MM.1S (cell line): ENCODE measurements at regions not wholly inside any gene's neighbourhood (a gene's known extent, or its start where the extent isn't known, plus 50 kb on each side); places are given as distances from the start of the nearest gene placed in this dataset.
A peak's percentile ranks its signal among the peaks of the same experiment; 100 is the strongest.

Experiments used
- DNase-seq: peaks from one replicate; pipeline ENCODE4 v3.0.0-alpha.2; 2015
- H2AFZ ChIP-seq: fragments of 300-600 bp; sonication (generic); 2 replicates; pipeline ENCODE4 v1.6.0; 2016; ENCODE audit warnings: antibody characterized with exemption, low read length
- H3F3A ChIP-seq: fragments of 300-600 bp; sonication (generic); 2 replicates; pipeline ENCODE4 v1.6.1; 2016; ENCODE audit warnings: mild to moderate bottlenecking, antibody characterized with exemption, low read length, moderate library complexity, mixed read lengths; ENCODE audit not compliant: insufficient read depth
- H3K27ac ChIP-seq: fragments of 300-600 bp; sonication (generic); 2 replicates; pipeline ENCODE4 v1.5.1; 2016; ENCODE audit warnings: mild to moderate bottlenecking, low read length
- H3K27me3 ChIP-seq: fragments of 300-600 bp; sonication (generic); replicated peaks from 2 replicates; pipeline ENCODE4 v1.6.0; 2016; ENCODE audit warnings: low read length; ENCODE audit not compliant: insufficient read depth
- H3K36me3 ChIP-seq: fragments of 300-600 bp; sonication (generic); replicated peaks from 2 replicates; pipeline ENCODE4 v1.6.1; 2016; ENCODE audit warnings: mild to moderate bottlenecking, low read length, mixed read lengths; ENCODE audit not compliant: insufficient read depth
- H3K4me1 ChIP-seq: fragments of 300-600 bp; sonication (generic); 2 replicates; pipeline ENCODE4 v1.6.1; 2016; ENCODE audit warnings: low read length, mixed read lengths
- H3K4me2 ChIP-seq: fragments of 300-600 bp; sonication (generic); 2 replicates; pipeline ENCODE4 v1.6.0; 2016; ENCODE audit warnings: low read depth, low read length
- H3K4me3 ChIP-seq: fragments of 300-600 bp; sonication (generic); 2 replicates; pipeline ENCODE4 v1.5.1; 2016; ENCODE audit warnings: low read length, mixed read lengths
- H3K79me2 ChIP-seq: fragments of 300-600 bp; sonication (generic); 2 replicates; pipeline ENCODE4 v1.6.1; 2016; ENCODE audit warnings: mixed run types, low read length, mixed read lengths
- H3K9ac ChIP-seq: fragments of 300-600 bp; sonication (generic); 2 replicates; pipeline ENCODE4 v1.6.1; 2016; ENCODE audit warnings: low read length, mixed read lengths
- H3K9me2 ChIP-seq: fragments of 300-600 bp; sonication (generic); replicated peaks from 2 replicates; pipeline ENCODE4 v1.6.1; 2016; ENCODE audit warnings: mild to moderate bottlenecking, low read length, mixed read lengths; ENCODE audit not compliant: insufficient read depth
- H3K9me3 ChIP-seq: fragments of 300-600 bp; sonication (generic); replicated peaks from 2 replicates; pipeline ENCODE4 v1.6.1; 2016; ENCODE audit warnings: mild to moderate bottlenecking, low read length, mixed read lengths; ENCODE audit not compliant: insufficient read depth
- H4K20me1 ChIP-seq: fragments of 300-600 bp; sonication (generic); 2 replicates; pipeline ENCODE4 v1.6.1; 2016; ENCODE audit warnings: mild to moderate bottlenecking, low read length, moderate library complexity, mixed read lengths; ENCODE audit not compliant: insufficient read depth
- CTCF ChIP-seq: fragments of 300-600 bp; sonication (generic); IDR thresholded peaks from 2 replicates; pipeline ENCODE4 v1.5.1; 2016; ENCODE audit warnings: antibody characterized with exemption, low read length, mixed read lengths
- EZH2 ChIP-seq: fragments of 300-600 bp; sonication (generic); optimal IDR thresholded peaks from 2 replicates; pipeline ENCODE3; 2017; ENCODE audit warnings: low read depth, mild to moderate bottlenecking, antibody characterized with exemption, low read length, mixed read lengths
- EZH2phosphoT487 ChIP-seq: fragments of 300-600 bp; sonication (generic); IDR thresholded peaks from 2 replicates; pipeline ENCODE4 v1.6.1; 2018; ENCODE audit warnings: antibody characterized with exemption, low read length

GRCh38 chr6:105494688-105495087, 91.8 kb upstream of the PREP start:
- Histone ChIP-seq H3K9me3 (no peaks in the 10 kb centered on the region), H3K4me2 (no peak overlapping the region), H3K4me1 (peaks cover 44% of the 10 kb centered on the region), H3F3A (peaks cover 8% of the 10 kb centered on the region), H3K27me3 (no peaks in the 10 kb centered on the region), H3K4me3 (no peak overlapping the region), H3K27ac (no peak overlapping the region), H3K79me2 (no peaks in the 10 kb centered on the region), H2AFZ (no peak overlapping the region), H4K20me1 (no peaks in the 10 kb centered on the region), H3K9me2 (no peaks in the 10 kb centered on the region), H3K9ac (no peak overlapping the region), H3K36me3 (no peaks in the 10 kb centered on the region)
- DNase-seq, result no peak
- no peak for TF ChIP-seq EZH2phosphoT487
- TF ChIP-seq CTCF, result no peak
- no peak for TF ChIP-seq EZH2

GRCh38 chr6:105493736-105494135, 90.9 kb upstream of the PREP start:
- Histone ChIP-seq H4K20me1 (no peaks in the 10 kb centered on the region), H3K4me2 (peak overlapping the region; percentile 42), H3K27me3 (no peaks in the 10 kb centered on the region), H2AFZ (0 out of 2 replicates have a peak overlapping the region, but pooled peaks have one; percentile 13), H3K4me1 (peaks cover 54% of the 10 kb centered on the region), H3K9me3 (no peaks in the 10 kb centered on the region), H3K9ac (peak overlapping the region; percentile 21; the same call in 1 of the 2 replicates), H3K79me2 (no peaks in the 10 kb centered on the region), H3K27ac (peak overlapping the region; percentile 53; the same call in 1 of the 2 replicates), H3K4me3 (no peak overlapping the region), H3K36me3 (no peaks in the 10 kb centered on the region), H3K9me2 (no peaks in the 10 kb centered on the region), H3F3A (peaks cover 12% of the 10 kb centered on the region)
- TF ChIP-seq EZH2, result no peak
- TF ChIP-seq EZH2phosphoT487, result no peak
- TF ChIP-seq CTCF, result no peak
- DNase-seq, result peak; percentile 18

- no peak for TF ChIP-seq CTCF
- TF ChIP-seq EZH2phosphoT487, result no peak
- TF ChIP-seq EZH2, result no peak
- Histone ChIP-seq H3K4me3 (no peak overlapping the region), H3K9me3 (no peaks in the 10 kb centered on the region), H3K9me2 (no peaks in the 10 kb centered on the region), H4K20me1 (no peaks in the 10 kb centered on the region), H3K9ac (peak overlapping the region; percentile 21; the same call in 1 of the 2 replicates), H3K4me1 (peaks cover 56% of the 10 kb centered on the region), H3K27ac (peak overlapping the region; percentile 53; the same call in 1 of the 2 replicates), H3K4me2 (peak overlapping the region; percentile 42), H3F3A (peaks cover 12% of the 10 kb centered on the region), H2AFZ (0 out of 2 replicates have a peak overlapping the region, but pooled peaks have one; percentile 13), H3K36me3 (no peaks in the 10 kb centered on the region), H3K79me2 (no peaks in the 10 kb centered on the region), H3K27me3 (no peaks in the 10 kb centered on the region)
- peak; percentile 66 for DNase-seq
Observed at GRCh38 chr6:105492706-105493673, 90.1 kb upstream of the PREP start.
